WERI-Rb-1 (cell line): ENCODE measurements at regions not wholly inside any gene's neighbourhood (a gene's known extent, or its start where the extent isn't known, plus 50 kb on each side); places are given as distances from the start of the nearest gene placed in this dataset.

Source experiments
- DNase-seq: peaks from one replicate; pipeline ENCODE4 v3.0.0-alpha.2; 2020
- H3K27ac ChIP-seq: fragments of 250-450 bp; sonication (Bioruptor Pico); 2 replicates; pipeline ENCODE4 v1.5.1; 2020; ENCODE audit warnings: mild to moderate bottlenecking, moderate library complexity
- H3K27me3 ChIP-seq: fragments of 250-450 bp; sonication (Bioruptor Pico); 2 replicates; pipeline ENCODE4 v1.5.1; 2021; ENCODE audit warnings: mild to moderate bottlenecking, low read depth, moderate library complexity; ENCODE audit not compliant: insufficient read depth, severe bottlenecking
- H3K36me3 ChIP-seq: fragments of 250-450 bp; sonication (Bioruptor Pico); 2 replicates; pipeline ENCODE4 v1.5.1; 2020; ENCODE audit warnings: mild to moderate bottlenecking, moderate library complexity
- H3K4me3 ChIP-seq: 2 replicates; pipeline ENCODE4 v1.5.1; 2011; ENCODE audit warnings: low read depth, mild to moderate bottlenecking, control low read depth, low read length
- H3K9me3 ChIP-seq: fragments of 250-450 bp; sonication (Bioruptor Pico); 2 replicates; pipeline ENCODE4 v1.5.1; 2021; ENCODE audit warnings: mild to moderate bottlenecking, moderate library complexity; ENCODE audit not compliant: severe bottlenecking
- CTCF ChIP-seq: IDR thresholded peaks from 2 replicates; pipeline ENCODE4 v1.5.1; 2011; ENCODE audit warnings: low read depth, mild to moderate bottlenecking, control low read depth, inconsistent platforms, low read length

- H3K9me3 ChIP-seq = no peaks in the 10 kb centered on the region
- DNase-seq = no peak
- H3K27ac ChIP-seq = no peak overlapping the region
- H3K4me3 ChIP-seq = no peak overlapping the region
- no peaks in the 10 kb centered on the region for H3K36me3 ChIP-seq
- no peaks in the 10 kb centered on the region for H3K27me3 ChIP-seq
- TF ChIP-seq CTCF = no peak
These were observed 323.5 kb upstream of the PDE3A start for GRCh38 chr12:20044846-20045245.

- no peak for TF ChIP-seq CTCF
- Histone ChIP-seq H3K36me3 (no peaks in the 10 kb centered on the region), H3K27me3 (no peaks in the 10 kb centered on the region), H3K27ac (no peak overlapping the region), H3K4me3 (no peak overlapping the region), H3K9me3 (no peaks in the 10 kb centered on the region)
- DNase-seq = no peak
These were observed 320.4 kb upstream of the PDE3A start for GRCh38 chr12:20047901-20048300.

- Histone ChIP-seq H3K36me3 (no peaks in the 10 kb centered on the region), H3K27me3 (no peaks in the 10 kb centered on the region), H3K9me3 (no peaks in the 10 kb centered on the region), H3K4me3 (no peak overlapping the region), H3K27ac (no peak overlapping the region)
- TF ChIP-seq CTCF = no peak
- no peak for DNase-seq
These were observed 318.1 kb upstream of the PDE3A start for GRCh38 chr12:20050221-20050620.

GRCh38 chr12:20053782-20054181, 314.6 kb upstream of the PDE3A start:
- Histone ChIP-seq H3K27me3 (no peaks in the 10 kb centered on the region), H3K36me3 (no peaks in the 10 kb centered on the region), H3K27ac (no peak overlapping the region), H3K9me3 (no peaks in the 10 kb centered on the region), H3K4me3 (no peak overlapping the region)
- TF ChIP-seq CTCF = no peak
- DNase-seq = no peak

- no peak for DNase-seq
- H3K36me3 ChIP-seq = no peaks in the 10 kb centered on the region
- no peak overlapping the region for H3K27ac ChIP-seq
- no peak overlapping the region for H3K4me3 ChIP-seq
- H3K27me3 ChIP-seq = no peaks in the 10 kb centered on the region
- TF ChIP-seq CTCF = no peak
- H3K9me3 ChIP-seq = no peaks in the 10 kb centered on the region
These were observed 312.5 kb upstream of the PDE3A start for GRCh38 chr12:20055856-20056255.

GRCh38 chr12:20057398-20057797, 310.9 kb upstream of the PDE3A start:
- no peak overlapping the region for H3K27ac ChIP-seq
- H3K9me3 ChIP-seq = no peaks in the 10 kb centered on the region
- DNase-seq = no peak
- no peaks in the 10 kb centered on the region for H3K36me3 ChIP-seq
- no peak for TF ChIP-seq CTCF
- H3K4me3 ChIP-seq = no peak overlapping the region
- no peaks in the 10 kb centered on the region for H3K27me3 ChIP-seq
